Upper lobe of left lung (tissue), 4 donors: ENCODE measurements at regions not wholly inside any gene's neighbourhood (a gene's known extent, or its start where the extent isn't known, plus 50 kb on each side); places are given as distances from the start of the nearest gene placed in this dataset.

Experiments
- CTCF ChIP-seq, 6 experiments: fragments of 450-650 bp in 4 of 6; fragments of 200-600 bp in 2 of 6; sonication (generic) in 2 of 6; IDR thresholded peaks; one replicate each; pipeline ENCODE4 v1.5.1; 2016 to 2019; ENCODE audit warnings: antibody characterized with exemption in 6 of 6
- POLR2A ChIP-seq, 4 donors: fragments of 450-650 bp; IDR thresholded peaks; one replicate each; pipeline ENCODE4 v1.5.1; 2016 to 2017; ENCODE audit warnings: antibody characterized with exemption in 4 of 4, mild to moderate bottlenecking in 2 of 4
- POLR2AphosphoS5 ChIP-seq, 2 donors: sonication (generic); formaldehyde crosslinking; IDR thresholded peaks; one replicate each; pipeline ENCODE4 v1.5.1; 2017; ENCODE audit warnings: antibody characterized with exemption in 2 of 2

DNA sequence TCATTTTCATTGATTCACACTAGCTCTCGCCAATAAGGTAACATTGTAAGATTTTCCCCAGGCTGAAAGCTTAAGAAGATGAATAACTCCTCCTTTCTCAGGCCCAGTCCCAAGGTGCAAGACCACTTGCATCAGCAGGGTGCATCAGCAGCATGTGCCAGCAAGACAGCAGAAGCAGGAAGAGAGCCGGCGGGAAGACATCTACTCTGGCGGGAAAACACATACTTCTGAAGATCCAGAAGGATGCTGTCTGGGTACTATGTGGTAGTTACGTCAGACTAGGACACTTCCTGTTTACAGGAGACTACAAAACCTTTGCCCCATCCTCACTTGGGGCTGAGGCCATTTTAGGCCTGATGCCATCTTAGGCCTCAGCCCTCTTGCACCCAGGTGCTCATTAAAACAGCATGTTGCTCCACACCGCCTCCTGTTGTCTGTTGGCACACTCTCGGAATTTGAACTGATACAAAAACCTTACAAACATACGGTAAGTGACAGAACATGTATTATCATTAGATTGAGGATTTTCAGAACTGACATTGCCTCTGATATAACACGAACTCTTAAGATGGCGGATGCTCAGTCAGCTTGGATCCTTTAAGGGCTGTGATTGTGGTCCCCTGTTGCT lies 886.5 kb upstream of the EPHA5 start:
- TF ChIP-seq POLR2A (IDR thresholded peaks at IDR 0.05) (no peak), CTCF (IDR thresholded peaks at IDR 0.05) (no peak), POLR2AphosphoS5 (IDR thresholded peaks at IDR 0.05) (no peak)
